Neural cell (in vitro differentiated cells): ENCODE measurements at regions not wholly inside any gene's neighbourhood (a gene's known extent, or its start where the extent isn't known, plus 50 kb on each side); places are given as distances from the start of the nearest gene placed in this dataset.

Experiments
- H2AFZ ChIP-seq: fragments of 200-600, 300-800 bp; sonication (generic), shearing (Covaris generic); 2 replicates; pipeline ENCODE4 v1.6.0; 2014; ENCODE audit warnings: low read depth, mild to moderate bottlenecking, antibody characterized with exemption, low read length, moderate library complexity
- H3F3A ChIP-seq: fragments of 200-600 bp; shearing (Covaris generic); 2 replicates; pipeline ENCODE4 v1.6.1; 2016; ENCODE audit warnings: mild to moderate bottlenecking, moderate library complexity, mixed read lengths, antibody characterized with exemption, low read length; ENCODE audit not compliant: insufficient read depth, poor library complexity, severe bottlenecking
- H3K27ac ChIP-seq: fragments of 200-600, 300-800 bp; sonication (generic), shearing (Covaris generic); 2 replicates; pipeline ENCODE4 v1.5.1; 2014; ENCODE audit warnings: mild to moderate bottlenecking, low read length, moderate library complexity
- H3K27me3 ChIP-seq: fragments of 300-800, 200-600 bp; sonication (generic), shearing (Covaris generic); 2 replicates; pipeline ENCODE4 v1.6.0; 2014; ENCODE audit warnings: mild to moderate bottlenecking, low read depth, low read length, moderate library complexity; ENCODE audit not compliant: insufficient read depth
- H3K36me3 ChIP-seq: fragments of 300-800, 200-600 bp; sonication (generic), shearing (Covaris generic); 2 replicates; pipeline ENCODE4 v1.5.1; 2014; ENCODE audit warnings: mild to moderate bottlenecking, antibody characterized with exemption, low read length, moderate library complexity; ENCODE audit not compliant: insufficient read depth
- H3K4me2 ChIP-seq: fragments of 300-800, 200-600 bp; sonication (generic), shearing (Covaris generic); 2 replicates; pipeline ENCODE4 v1.6.0; 2014; ENCODE audit warnings: mild to moderate bottlenecking, low read length
- H3K4me3 ChIP-seq: fragments of 300-800, 200-600 bp; sonication (generic), shearing (Covaris generic); 2 replicates; pipeline ENCODE4 v1.5.1; 2014; ENCODE audit warnings: mild to moderate bottlenecking, low read length, moderate library complexity
- H3K79me2 ChIP-seq: fragments of 200-600 bp; shearing (Covaris generic); replicated peaks from 2 replicates; pipeline ENCODE4 v1.6.0; 2014; ENCODE audit warnings: mild to moderate bottlenecking, low read length, moderate library complexity; ENCODE audit not compliant: insufficient read depth
- H3K9ac ChIP-seq: fragments of 300-800, 200-600 bp; sonication (generic), shearing (Covaris generic); 2 replicates; pipeline ENCODE4 v1.6.1; 2016; ENCODE audit warnings: mild to moderate bottlenecking, low read length, mixed read lengths
- H3K9me2 ChIP-seq: fragments of 200-600 bp; shearing (Covaris generic); 2 replicates; pipeline ENCODE4 v1.6.1; 2016; ENCODE audit warnings: mild to moderate bottlenecking, low read length, mixed read lengths; ENCODE audit not compliant: insufficient read depth
- H3K9me3 ChIP-seq: fragments of 200-600, 300-800 bp; sonication (generic), shearing (Covaris generic); 2 replicates; pipeline ENCODE4 v1.6.1; 2016; ENCODE audit warnings: mild to moderate bottlenecking, mixed run types, low read length, moderate library complexity, mixed read lengths
- H4K20me1 ChIP-seq: fragments of 200-600 bp; shearing (Covaris generic); 2 replicates; pipeline ENCODE4 v1.6.1; 2016; ENCODE audit warnings: mild to moderate bottlenecking, mixed run types; ENCODE audit not compliant: insufficient read depth
- EP300 ChIP-seq: fragments of 450-650 bp; conservative IDR thresholded peaks from 2 replicates; pipeline ENCODE4 v1.6.1; 2014; ENCODE audit warnings: antibody characterized with exemption, mild to moderate bottlenecking, moderate library complexity; ENCODE audit not compliant: poor library complexity, severe bottlenecking
- EZH2 ChIP-seq: fragments of 200-600, 300-800 bp; shearing (Covaris generic), sonication (generic); IDR thresholded peaks from 2 replicates; pipeline ENCODE4 v1.6.1; 2014; ENCODE audit warnings: antibody characterized with exemption, low read length, borderline replicate concordance, mild to moderate bottlenecking; ENCODE audit not compliant: insufficient read depth, poor library complexity, severe bottlenecking
- MXI1 ChIP-seq: fragments of 450-650 bp; conservative IDR thresholded peaks from 2 replicates; pipeline ENCODE4 v1.6.1; 2014; ENCODE audit warnings: antibody characterized with exemption, mild to moderate bottlenecking; ENCODE audit not compliant: poor library complexity, severe bottlenecking
- POLR2AphosphoS5 ChIP-seq: IDR thresholded peaks from 2 replicates; pipeline ENCODE4 v1.6.1; 2012
- RAD21 ChIP-seq: fragments of 450-650 bp; conservative IDR thresholded peaks from 2 replicates; pipeline ENCODE4 v1.6.1; 2014; ENCODE audit warnings: antibody characterized with exemption, mild to moderate bottlenecking, moderate library complexity
- SMC3 ChIP-seq: fragments of 450-650 bp; conservative IDR thresholded peaks from 2 replicates; pipeline ENCODE4 v1.6.1; 2014; ENCODE audit warnings: antibody characterized with exemption, mild to moderate bottlenecking, moderate library complexity; ENCODE audit not compliant: poor library complexity
- TAF1 ChIP-seq: IDR thresholded peaks from 2 replicates; pipeline ENCODE4 v1.6.1; 2012; ENCODE audit warnings: low read depth
- TF ChIP-seq, protein P1 (sequence below): IDR thresholded peaks from 2 replicates; pipeline ENCODE4 v1.6.1; 2012; ENCODE audit warnings: borderline replicate concordance
- TF ChIP-seq, protein P2 (sequence below): fragments of 450-650 bp; IDR thresholded peaks from 2 replicates; pipeline ENCODE4 v1.5.1; 2014; ENCODE audit warnings: antibody characterized with exemption, mild to moderate bottlenecking, moderate library complexity; ENCODE audit not compliant: poor library complexity, severe bottlenecking

- Histone ChIP-seq H3K27me3 (no peaks in the 10 kb centered on the region), H3K9me3 (no peaks in the 10 kb centered on the region), H3K27ac (no peak overlapping the region), H3K4me3 (no peak overlapping the region), H3K4me2 (no peak overlapping the region), H3K9ac (no peak overlapping the region), H3K79me2 (no peaks in the 10 kb centered on the region), H4K20me1 (no peaks in the 10 kb centered on the region), H3K36me3 (no peaks in the 10 kb centered on the region), H3F3A (no peaks in the 10 kb centered on the region), H3K9me2 (no peaks in the 10 kb centered on the region), H2AFZ (no peak overlapping the region)
- TF ChIP-seq SMC3 (no peak), EZH2 (no peak), RAD21 (no peak), EP300 (no peak), TAF1 (no peak), MXI1 (no peak), POLR2AphosphoS5 (no peak)
- TF ChIP-seq, protein P1, sequence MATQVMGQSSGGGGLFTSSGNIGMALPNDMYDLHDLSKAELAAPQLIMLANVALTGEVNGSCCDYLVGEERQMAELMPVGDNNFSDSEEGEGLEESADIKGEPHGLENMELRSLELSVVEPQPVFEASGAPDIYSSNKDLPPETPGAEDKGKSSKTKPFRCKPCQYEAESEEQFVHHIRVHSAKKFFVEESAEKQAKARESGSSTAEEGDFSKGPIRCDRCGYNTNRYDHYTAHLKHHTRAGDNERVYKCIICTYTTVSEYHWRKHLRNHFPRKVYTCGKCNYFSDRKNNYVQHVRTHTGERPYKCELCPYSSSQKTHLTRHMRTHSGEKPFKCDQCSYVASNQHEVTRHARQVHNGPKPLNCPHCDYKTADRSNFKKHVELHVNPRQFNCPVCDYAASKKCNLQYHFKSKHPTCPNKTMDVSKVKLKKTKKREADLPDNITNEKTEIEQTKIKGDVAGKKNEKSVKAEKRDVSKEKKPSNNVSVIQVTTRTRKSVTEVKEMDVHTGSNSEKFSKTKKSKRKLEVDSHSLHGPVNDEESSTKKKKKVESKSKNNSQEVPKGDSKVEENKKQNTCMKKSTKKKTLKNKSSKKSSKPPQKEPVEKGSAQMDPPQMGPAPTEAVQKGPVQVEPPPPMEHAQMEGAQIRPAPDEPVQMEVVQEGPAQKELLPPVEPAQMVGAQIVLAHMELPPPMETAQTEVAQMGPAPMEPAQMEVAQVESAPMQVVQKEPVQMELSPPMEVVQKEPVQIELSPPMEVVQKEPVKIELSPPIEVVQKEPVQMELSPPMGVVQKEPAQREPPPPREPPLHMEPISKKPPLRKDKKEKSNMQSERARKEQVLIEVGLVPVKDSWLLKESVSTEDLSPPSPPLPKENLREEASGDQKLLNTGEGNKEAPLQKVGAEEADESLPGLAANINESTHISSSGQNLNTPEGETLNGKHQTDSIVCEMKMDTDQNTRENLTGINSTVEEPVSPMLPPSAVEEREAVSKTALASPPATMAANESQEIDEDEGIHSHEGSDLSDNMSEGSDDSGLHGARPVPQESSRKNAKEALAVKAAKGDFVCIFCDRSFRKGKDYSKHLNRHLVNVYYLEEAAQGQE, result no peak
- TF ChIP-seq, protein P2, sequence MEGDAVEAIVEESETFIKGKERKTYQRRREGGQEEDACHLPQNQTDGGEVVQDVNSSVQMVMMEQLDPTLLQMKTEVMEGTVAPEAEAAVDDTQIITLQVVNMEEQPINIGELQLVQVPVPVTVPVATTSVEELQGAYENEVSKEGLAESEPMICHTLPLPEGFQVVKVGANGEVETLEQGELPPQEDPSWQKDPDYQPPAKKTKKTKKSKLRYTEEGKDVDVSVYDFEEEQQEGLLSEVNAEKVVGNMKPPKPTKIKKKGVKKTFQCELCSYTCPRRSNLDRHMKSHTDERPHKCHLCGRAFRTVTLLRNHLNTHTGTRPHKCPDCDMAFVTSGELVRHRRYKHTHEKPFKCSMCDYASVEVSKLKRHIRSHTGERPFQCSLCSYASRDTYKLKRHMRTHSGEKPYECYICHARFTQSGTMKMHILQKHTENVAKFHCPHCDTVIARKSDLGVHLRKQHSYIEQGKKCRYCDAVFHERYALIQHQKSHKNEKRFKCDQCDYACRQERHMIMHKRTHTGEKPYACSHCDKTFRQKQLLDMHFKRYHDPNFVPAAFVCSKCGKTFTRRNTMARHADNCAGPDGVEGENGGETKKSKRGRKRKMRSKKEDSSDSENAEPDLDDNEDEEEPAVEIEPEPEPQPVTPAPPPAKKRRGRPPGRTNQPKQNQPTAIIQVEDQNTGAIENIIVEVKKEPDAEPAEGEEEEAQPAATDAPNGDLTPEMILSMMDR, result no peak
Observed at GRCh38 chr20:34175879-34176278, 63.8 kb upstream of the EIF2S2 start.

GRCh38 chr20:34177052-34177451 lies 64.2 kb upstream of the ASIP start:
- H3K9ac ChIP-seq, result no peak overlapping the region
- H3K9me3 ChIP-seq, result no peaks in the 10 kb centered on the region
- no peak overlapping the region for H3K4me2 ChIP-seq
- H3F3A ChIP-seq, result no peaks in the 10 kb centered on the region
- no peaks in the 10 kb centered on the region for H3K36me3 ChIP-seq
- TF ChIP-seq SMC3 (no peak), EZH2 (no peak)
- H3K27ac ChIP-seq, result no peak overlapping the region
- no peak overlapping the region for H2AFZ ChIP-seq
- H3K27me3 ChIP-seq, result no peaks in the 10 kb centered on the region
- H4K20me1 ChIP-seq, result no peaks in the 10 kb centered on the region
- no peaks in the 10 kb centered on the region for H3K9me2 ChIP-seq
- no peaks in the 10 kb centered on the region for H3K79me2 ChIP-seq
- H3K4me3 ChIP-seq, result no peak overlapping the region
